ENCODE measurements at regions not wholly inside any gene's neighbourhood (a gene's known extent, or its start where the extent isn't known, plus 50 kb on each side); places are given as distances from the start of the nearest gene placed in this dataset.

- TF ChIP-seq REST (IDR thresholded peaks at IDR 0.05; ENCODE audit: low read depth) (no peak), JUND (IDR thresholded peaks at IDR 0.05) (no peak), TCF7L2 (IDR thresholded peaks at IDR 0.05; ENCODE audit: borderline replicate concordance, extremely low read depth, insufficient read depth, insufficient read length) (no peak), EZH2 (IDR thresholded peaks at IDR 0.05) (no peak)
Measured at GRCh38 chr1:29884740-29885139, 648.4 kb downstream of the PTPRU start (continued).

- ChIA-PET CTCF (no interaction called here), RAD21 (ENCODE audit: low non-redundant PET in 1 of 2, low total read pairs in 2 of 2, uncharacterized antibody in 2 of 2, unreplicated experiment in 2 of 2) (no interaction called here), POLR2A (no interaction called here)
- H3K9me3 ChIP-seq (ENCODE audit: control insufficient read depth in 1 of 2, insufficient read depth in 1 of 2, low read depth in 1 of 2, low read length in 2 of 2), result no peaks in the 10 kb centered on the region
- no peaks in the 10 kb centered on the region for H4K20me1 ChIP-seq (ENCODE audit: insufficient read depth)
- H3K4me3 ChIP-seq (replicated peaks in 1 of 2; ENCODE audit: low read depth in 1 of 2, low read length in 2 of 2), result no peak overlapping the region
- no peaks in the 10 kb centered on the region for H3K79me2 ChIP-seq (ENCODE audit: insufficient read depth, low read length)
- peaks cover 20% of the 10 kb centered on the region for H3K27me3 ChIP-seq (ENCODE audit: insufficient read depth, low read length)
- H3K9ac ChIP-seq (ENCODE audit: low read length), result no peak overlapping the region
- no peak overlapping the region for H2AFZ ChIP-seq (ENCODE audit: low read depth, low read length, poor library complexity, severe bottlenecking)
- TF ChIP-seq YY1 (IDR thresholded peaks at IDR 0.05; ENCODE audit: extremely low read depth, insufficient replicate concordance, low read depth, low read length), result no peak
- no peak for TF ChIP-seq SRF (IDR thresholded peaks at IDR 0.05; ENCODE audit: low read depth)
- TF ChIP-seq EGR1 (IDR thresholded peaks at IDR 0.05; ENCODE audit: low read depth), result no peak
- BruUV-seq (replicated peaks), result no TSS peak
- H3K36me3 ChIP-seq (ENCODE audit: control insufficient read depth in 1 of 2, insufficient read depth in 2 of 2, low read length in 2 of 2), result no peaks in the 10 kb centered on the region
- intact Hi-C loops (cut with micrococcal nuclease), result no loop called here
- no peaks in the 10 kb centered on the region for H3K9me2 ChIP-seq (ENCODE audit: insufficient read depth)
- H3K4me2 ChIP-seq (ENCODE audit: low read length), result no peak overlapping the region
- DNase-seq (ENCODE audit: low read depth, low spot score), result no peak
- no peak for ATAC-seq
- H3K27ac ChIP-seq (ENCODE audit: low read depth, low read length), result no peak overlapping the region
- no peaks in the 10 kb centered on the region for H3K4me1 ChIP-seq (ENCODE audit: control insufficient read depth in 1 of 2, insufficient read depth in 2 of 2, low read length in 2 of 2)
Measured at GRCh38 chr1:29883986-29884385, 647.7 kb downstream of the PTPRU start.

Measured in HCT116 (cell line).